ENCODE measurements at regions not wholly inside any gene's neighbourhood (a gene's known extent, or its start where the extent isn't known, plus 50 kb on each side); places are given as distances from the start of the nearest gene placed in this dataset.
"Not testable (repeated sequence)": the region's sequence is repeated elsewhere in the genome, so short reads cannot be mapped to it uniquely, and the experiment has no call there.

GRCh38 chr21:36591326-36591970 is 107.5 kb upstream of the SIM2 start:
- DNase-seq (ENCODE audit: extremely low read depth, low read depth), result no peak

GRCh38 chr21:36596174-36596573 is 102.7 kb upstream of the SIM2 start:
- no peak for DNase-seq (ENCODE audit: extremely low read depth, low read depth)

GRCh38 chr21:36601362-36601761 is 97.6 kb upstream of the SIM2 start:
- no peak for DNase-seq (ENCODE audit: extremely low read depth, low read depth)

GRCh38 chr21:36602735-36603134 is 96.2 kb upstream of the SIM2 start:
- DNase-seq (ENCODE audit: extremely low read depth, low read depth), result no peak

- DNase-seq (ENCODE audit: extremely low read depth, low read depth), result no peak
Measured at GRCh38 chr21:36603221-36603620, 95.7 kb upstream of the SIM2 start.

- DNase-seq (ENCODE audit: extremely low read depth, low read depth), result no peak
Measured at GRCh38 chr21:36605426-36605825, 93.5 kb upstream of the SIM2 start.

GRCh38 chr21:36606287-36606982 is 92.5 kb upstream of the SIM2 start:
- DNase-seq (ENCODE audit: extremely low read depth, low read depth), result no peak

GRCh38 chr21:36606983-36607325 is 92.0 kb upstream of the SIM2 start:
- DNase-seq (ENCODE audit: extremely low read depth, low read depth), result no peak

- DNase-seq (ENCODE audit: extremely low read depth, low read depth), result no peak
Measured at GRCh38 chr21:36608041-36608896, 90.6 kb upstream of the SIM2 start.

- no peak for DNase-seq (ENCODE audit: extremely low read depth, low read depth)
Measured at GRCh38 chr21:36608897-36609225, 90.1 kb upstream of the SIM2 start.

- no peak for DNase-seq (ENCODE audit: extremely low read depth, low read depth)
Measured at GRCh38 chr21:36609654-36610053, 89.3 kb upstream of the SIM2 start.

GRCh38 chr21:36610201-36610600 is 88.7 kb upstream of the SIM2 start:
- no peak for DNase-seq (ENCODE audit: extremely low read depth, low read depth)

GRCh38 chr21:36610935-36611334 is 88.0 kb upstream of the SIM2 start:
- DNase-seq (ENCODE audit: extremely low read depth, low read depth), result no peak

GRCh38 chr21:36611379-36611778 is 87.5 kb upstream of the SIM2 start:
- DNase-seq (ENCODE audit: extremely low read depth, low read depth), result no peak

- DNase-seq (ENCODE audit: extremely low read depth, low read depth), result no peak
Measured at GRCh38 chr21:36613059-36613458, 85.9 kb upstream of the SIM2 start.

GRCh38 chr21:36613554-36613953 is 85.4 kb upstream of the SIM2 start:
- no peak for DNase-seq (ENCODE audit: extremely low read depth, low read depth)

- DNase-seq (ENCODE audit: extremely low read depth, low read depth), result no peak
Measured at GRCh38 chr21:36615274-36615964, 83.5 kb upstream of the SIM2 start.

- DNase-seq (ENCODE audit: extremely low read depth, low read depth), result not testable (repeated sequence)
Measured at GRCh38 chr21:36616773-36617172, 82.1 kb upstream of the SIM2 start.

- DNase-seq (ENCODE audit: extremely low read depth, low read depth), result not testable (repeated sequence)
Measured at GRCh38 chr21:36621794-36622193, 77.1 kb upstream of the SIM2 start.

GRCh38 chr21:36624105-36624504 is 74.8 kb upstream of the SIM2 start:
- no peak for DNase-seq (ENCODE audit: extremely low read depth, low read depth)

- DNase-seq (ENCODE audit: extremely low read depth, low read depth), result no peak
Measured at GRCh38 chr21:36626791-36627190, 72.1 kb upstream of the SIM2 start.
